Karpas-422 (cell line): ENCODE measurements at regions not wholly inside any gene's neighbourhood (a gene's known extent, or its start where the extent isn't known, plus 50 kb on each side); places are given as distances from the start of the nearest gene placed in this dataset.

ENCODE experiments used
- DNase-seq: peaks from one replicate; pipeline ENCODE4 v3.0.0-alpha.2; 2015
- H2AFZ ChIP-seq: fragments of 200-600 bp; sonication (generic); 2 replicates; pipeline ENCODE4 v1.6.1; 2014; ENCODE audit warnings: antibody characterized with exemption, low read length, mixed read lengths
- H3K27ac ChIP-seq: fragments of 200-600 bp; sonication (generic); 2 replicates; pipeline ENCODE4 v1.5.1; 2014; ENCODE audit warnings: mild to moderate bottlenecking, low read length, moderate library complexity
- H3K27me3 ChIP-seq: fragments of 200-600 bp; sonication (generic); 2 replicates; pipeline ENCODE4 v1.6.1; 2014; ENCODE audit warnings: low read length, mixed read lengths
- H3K36me3 ChIP-seq: fragments of 200-600 bp; sonication (generic); 2 replicates; pipeline ENCODE4 v1.6.1; 2014; ENCODE audit warnings: low read length, mixed read lengths; ENCODE audit not compliant: insufficient read depth
- H3K4me1 ChIP-seq: fragments of 200-600 bp; sonication (generic); 2 replicates; pipeline ENCODE4 v1.6.1; 2014; ENCODE audit warnings: mild to moderate bottlenecking, low read length, mixed read lengths
- H3K4me2 ChIP-seq: fragments of 200-600 bp; sonication (generic); 2 replicates; pipeline ENCODE4 v1.6.1; 2014; ENCODE audit warnings: low read length, low read depth, mild to moderate bottlenecking; ENCODE audit not compliant: poor library complexity, severe bottlenecking
- H3K4me3 ChIP-seq: fragments of 200-600 bp; sonication (generic); 2 replicates; pipeline ENCODE4 v1.5.1; 2014; ENCODE audit warnings: mild to moderate bottlenecking, antibody characterized with exemption, low read length, mixed read lengths
- H3K79me2 ChIP-seq: fragments of 200-600 bp; sonication (generic); 2 replicates; pipeline ENCODE4 v1.6.1; 2014; ENCODE audit warnings: mild to moderate bottlenecking, low read length, mixed read lengths
- H3K9ac ChIP-seq: fragments of 200-600 bp; sonication (generic); 2 replicates; pipeline ENCODE4 v1.6.0; 2014; ENCODE audit warnings: low read length
- H3K9me2 ChIP-seq: fragments of 200-600 bp; sonication (generic), shearing (Covaris generic); replicated peaks from 2 replicates; pipeline ENCODE4 v1.6.0; 2014; ENCODE audit warnings: mild to moderate bottlenecking, low read length, moderate library complexity; ENCODE audit not compliant: insufficient read depth
- H3K9me3 ChIP-seq: fragments of 300-700, 200-600 bp; sonication (generic); 2 replicates; pipeline ENCODE4 v1.6.1; 2014; ENCODE audit warnings: low read length, mixed read lengths
- H4K20me1 ChIP-seq: fragments of 200-600 bp; sonication (generic); 2 replicates; pipeline ENCODE4 v1.6.1; 2014; ENCODE audit warnings: mild to moderate bottlenecking, antibody characterized with exemption, low read length, low read depth; ENCODE audit not compliant: insufficient read depth

DNA sequence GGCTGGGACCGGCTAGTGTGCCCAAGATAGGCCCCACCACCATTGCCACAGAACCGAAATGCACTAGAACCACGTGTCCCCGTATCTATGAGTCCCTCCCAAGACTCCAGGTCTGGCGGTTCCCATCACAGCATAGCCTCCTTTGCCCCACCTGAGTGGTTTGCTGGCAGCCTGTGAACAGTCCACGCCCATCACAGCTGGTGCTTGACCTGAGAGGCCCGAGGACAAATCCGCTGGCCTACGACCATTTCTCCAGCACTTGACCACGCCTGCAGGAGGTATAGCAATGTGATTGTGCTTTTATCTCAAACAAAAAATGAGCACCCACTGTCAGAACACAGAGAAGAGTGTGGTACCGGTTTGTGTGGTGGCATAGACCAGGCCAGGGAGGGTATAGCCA, 736.7 kb upstream of the GBE1 start:
- Histone ChIP-seq H4K20me1 (no peaks in the 10 kb centered on the region), H3K9ac (no peak overlapping the region), H3K4me1 (no peaks in the 10 kb centered on the region), H3K9me2 (no peaks in the 10 kb centered on the region), H3K27me3 (no peaks in the 10 kb centered on the region), H3K4me3 (no peak overlapping the region), H3K4me2 (no peak overlapping the region), H3K36me3 (no peaks in the 10 kb centered on the region), H3K79me2 (no peaks in the 10 kb centered on the region), H2AFZ (no peak overlapping the region), H3K9me3 (peaks cover 4% of the 10 kb centered on the region), H3K27ac (no peak overlapping the region)
- DNase-seq = no peak

- Histone ChIP-seq H3K36me3 (no peaks in the 10 kb centered on the region), H3K4me2 (no peak overlapping the region), H3K27ac (no peak overlapping the region), H3K79me2 (no peaks in the 10 kb centered on the region), H3K9me3 (peaks cover 6% of the 10 kb centered on the region), H3K4me1 (no peaks in the 10 kb centered on the region), H3K4me3 (no peak overlapping the region), H4K20me1 (no peaks in the 10 kb centered on the region), H3K9me2 (no peaks in the 10 kb centered on the region), H3K9ac (no peak overlapping the region), H2AFZ (no peak overlapping the region), H3K27me3 (no peaks in the 10 kb centered on the region)
- DNase-seq = peak; percentile 46
Observed at GRCh38 chr3:82496890-82497560, 735.6 kb upstream of the GBE1 start.

- no peaks in the 10 kb centered on the region for H4K20me1 ChIP-seq
- no peak overlapping the region for H3K27ac ChIP-seq
- H3K27me3 ChIP-seq = no peaks in the 10 kb centered on the region
- no peak overlapping the region for H3K9ac ChIP-seq
- H3K9me3 ChIP-seq = peaks cover 7% of the 10 kb centered on the region
- H3K79me2 ChIP-seq = no peaks in the 10 kb centered on the region
- H3K36me3 ChIP-seq = no peaks in the 10 kb centered on the region
- no peak for DNase-seq
- no peak overlapping the region for H2AFZ ChIP-seq
- H3K4me3 ChIP-seq = no peak overlapping the region
- H3K4me2 ChIP-seq = no peak overlapping the region
- no peaks in the 10 kb centered on the region for H3K9me2 ChIP-seq
- no peaks in the 10 kb centered on the region for H3K4me1 ChIP-seq
Observed at GRCh38 chr3:82495655-82496054, 734.2 kb upstream of the GBE1 start.

DNA sequence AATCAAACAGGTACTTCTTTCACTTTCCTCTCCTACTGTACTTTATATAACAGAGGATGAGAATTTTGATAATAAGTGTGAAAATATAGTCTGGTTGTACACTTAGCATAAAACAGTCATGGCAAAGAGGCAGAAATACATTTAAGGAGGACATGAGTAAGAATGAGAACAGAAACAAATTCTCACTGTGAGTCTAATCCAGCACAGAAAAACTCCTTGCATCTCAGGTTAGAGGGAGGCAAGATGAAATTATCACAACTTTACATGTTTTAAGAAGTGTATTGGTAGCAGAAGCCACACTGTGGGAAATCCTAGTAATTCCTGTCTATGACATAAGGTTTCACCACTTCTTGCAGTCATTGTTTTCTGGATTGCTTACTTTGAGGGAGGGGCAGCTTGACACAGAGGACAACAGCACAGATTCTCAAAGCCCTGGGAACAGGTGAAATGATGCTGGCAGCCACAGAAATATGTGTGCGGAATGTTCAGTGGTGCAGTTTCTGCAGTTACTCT, 733.6 kb upstream of the GBE1 start:
- Histone ChIP-seq H3K4me2 (no peak overlapping the region), H3K9me2 (no peaks in the 10 kb centered on the region), H3K9ac (no peak overlapping the region), H3K36me3 (no peaks in the 10 kb centered on the region), H3K4me3 (no peak overlapping the region), H3K9me3 (peaks cover 12% of the 10 kb centered on the region; the same call in 1 of the 2 replicates), H3K27ac (no peak overlapping the region), H3K27me3 (no peaks in the 10 kb centered on the region), H4K20me1 (no peaks in the 10 kb centered on the region), H2AFZ (no peak overlapping the region), H3K4me1 (no peaks in the 10 kb centered on the region), H3K79me2 (no peaks in the 10 kb centered on the region)
- no peak for DNase-seq

- Histone ChIP-seq H2AFZ (no peak overlapping the region), H3K9ac (no peak overlapping the region), H3K9me3 (peaks cover 14% of the 10 kb centered on the region; the same call in 1 of the 2 replicates), H3K4me3 (no peak overlapping the region), H3K4me1 (no peaks in the 10 kb centered on the region), H3K79me2 (no peaks in the 10 kb centered on the region), H3K9me2 (no peaks in the 10 kb centered on the region), H3K27me3 (no peaks in the 10 kb centered on the region), H3K27ac (no peak overlapping the region), H3K36me3 (no peaks in the 10 kb centered on the region), H3K4me2 (no peak overlapping the region), H4K20me1 (no peaks in the 10 kb centered on the region)
- no peak for DNase-seq
Observed at GRCh38 chr3:82493858-82494257, 732.4 kb upstream of the GBE1 start.

- DNase-seq = no peak
- Histone ChIP-seq H3K27ac (no peak overlapping the region), H3K27me3 (no peaks in the 10 kb centered on the region), H3K9me2 (0 out of 2 replicates have a peak, but pooled peaks cover 3% of the 10 kb centered on the region), H2AFZ (no peak overlapping the region), H3K9ac (no peak overlapping the region), H3K79me2 (no peaks in the 10 kb centered on the region), H3K9me3 (peaks cover 9% of the 10 kb centered on the region), H4K20me1 (no peaks in the 10 kb centered on the region), H3K4me1 (no peaks in the 10 kb centered on the region), H3K4me2 (no peak overlapping the region), H3K36me3 (no peaks in the 10 kb centered on the region), H3K4me3 (no peak overlapping the region)
Observed at GRCh38 chr3:82475306-82475705, 713.9 kb upstream of the GBE1 start.

- Histone ChIP-seq H3K27ac (no peak overlapping the region), H3K36me3 (no peaks in the 10 kb centered on the region), H3K4me2 (no peak overlapping the region), H3K79me2 (no peaks in the 10 kb centered on the region), H3K9ac (no peak overlapping the region), H4K20me1 (no peaks in the 10 kb centered on the region), H3K9me2 (0 out of 2 replicates have a peak, but pooled peaks cover 3% of the 10 kb centered on the region), H3K4me1 (no peaks in the 10 kb centered on the region), H3K27me3 (no peaks in the 10 kb centered on the region), H3K9me3 (peaks cover 9% of the 10 kb centered on the region), H2AFZ (no peak overlapping the region), H3K4me3 (no peak overlapping the region)
- DNase-seq = no peak
Observed at GRCh38 chr3:82474711-82475110, 713.3 kb upstream of the GBE1 start.

DNA sequence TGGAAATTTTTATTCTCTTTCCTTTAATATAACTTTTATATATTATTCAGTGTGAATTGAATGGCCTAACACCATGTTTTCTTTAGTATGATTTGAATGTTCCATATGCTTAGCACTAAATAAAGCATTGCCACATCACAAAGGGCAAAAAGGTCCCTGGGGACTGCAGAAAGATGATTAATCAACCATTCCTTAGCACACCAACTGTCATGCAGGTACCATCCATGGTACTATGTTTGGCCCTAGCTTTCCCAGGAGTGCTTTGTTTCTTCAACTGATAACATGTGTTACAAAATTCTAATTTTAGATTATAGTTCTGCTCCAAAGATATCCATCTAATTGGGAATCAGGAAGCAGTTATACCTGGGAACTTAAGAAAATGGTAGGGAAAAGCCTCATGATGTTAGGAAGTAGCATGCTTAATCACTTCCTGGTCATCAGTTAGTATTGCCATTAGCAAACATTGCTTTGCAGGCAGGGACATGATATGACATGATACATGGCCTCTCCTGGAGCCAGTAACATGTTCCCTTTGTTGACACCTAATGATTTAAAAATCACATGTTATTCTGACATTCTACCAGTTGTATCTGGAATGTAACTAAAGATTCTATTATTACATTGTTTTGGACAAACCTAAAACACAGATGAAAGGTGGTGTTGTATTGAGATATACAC, 712.6 kb upstream of the GBE1 start:
- H3K9ac ChIP-seq = no peak overlapping the region

More for the DNA sequence above, 712.6 kb upstream of the GBE1 start:
- Histone ChIP-seq H2AFZ (no peak overlapping the region), H3K79me2 (no peaks in the 10 kb centered on the region), H4K20me1 (no peaks in the 10 kb centered on the region), H3K36me3 (no peaks in the 10 kb centered on the region), H3K9me2 (0 out of 2 replicates have a peak, but pooled peaks cover 3% of the 10 kb centered on the region), H3K4me1 (no peaks in the 10 kb centered on the region), H3K9me3 (peaks cover 14% of the 10 kb centered on the region), H3K4me2 (no peak overlapping the region), H3K27me3 (no peaks in the 10 kb centered on the region), H3K27ac (no peak overlapping the region), H3K4me3 (no peak overlapping the region)
- DNase-seq = no peak
